Astrocyte of the spinal cord (primary cell): ENCODE measurements at regions not wholly inside any gene's neighbourhood (a gene's known extent, or its start where the extent isn't known, plus 50 kb on each side); places are given as distances from the start of the nearest gene placed in this dataset.
A peak's percentile ranks its signal among the peaks of the same experiment; 100 is the strongest.

Experiments used
- DNase-seq: peaks from one replicate; pipeline ENCODE4 v3.0.0; 2011; ENCODE audit warnings: low read depth, low spot score
- H3K4me3 ChIP-seq: 2 replicates; pipeline ENCODE4 v1.5.1; 2011; ENCODE audit warnings: low read depth, mild to moderate bottlenecking, low read length, moderate library complexity
- CTCF ChIP-seq: IDR thresholded peaks from 2 replicates; pipeline ENCODE4 v1.5.1; 2012; ENCODE audit warnings: low read depth, mild to moderate bottlenecking, low read length, inconsistent platforms
- in situ Hi-C: cut with HindIII; loops from 2 replicates; pipeline ENCODE4 v1.10.0; 2017; ENCODE audit warnings: low sequenced_read_pairs

GRCh38 chr4:20359692-20360091 lies 108.0 kb downstream of the SLIT2 start:
- in situ Hi-C loops = no loop called here

GRCh38 chr4:20362148-20362547 lies 110.4 kb downstream of the SLIT2 start:
- DNase-seq = no peak
- H3K4me3 ChIP-seq = no peak overlapping the region
- no peak for TF ChIP-seq CTCF
- in situ Hi-C loops = no loop called here

More at GRCh38 chr4:20359692-20360091, 108.0 kb downstream of the SLIT2 start:
- no peak overlapping the region for H3K4me3 ChIP-seq
- no peak for DNase-seq
- TF ChIP-seq CTCF = no peak

- no peak overlapping the region for H3K4me3 ChIP-seq
- DNase-seq = no peak
- in situ Hi-C loops = no loop called here
- no peak for TF ChIP-seq CTCF
These were observed 113.3 kb downstream of the SLIT2 start for GRCh38 chr4:20364969-20365368.

GRCh38 chr4:20367446-20367845 lies 115.7 kb downstream of the SLIT2 start:
- H3K4me3 ChIP-seq = no peak overlapping the region
- no peak for TF ChIP-seq CTCF
- no peak for DNase-seq
- in situ Hi-C loops = no loop called here

DNA sequence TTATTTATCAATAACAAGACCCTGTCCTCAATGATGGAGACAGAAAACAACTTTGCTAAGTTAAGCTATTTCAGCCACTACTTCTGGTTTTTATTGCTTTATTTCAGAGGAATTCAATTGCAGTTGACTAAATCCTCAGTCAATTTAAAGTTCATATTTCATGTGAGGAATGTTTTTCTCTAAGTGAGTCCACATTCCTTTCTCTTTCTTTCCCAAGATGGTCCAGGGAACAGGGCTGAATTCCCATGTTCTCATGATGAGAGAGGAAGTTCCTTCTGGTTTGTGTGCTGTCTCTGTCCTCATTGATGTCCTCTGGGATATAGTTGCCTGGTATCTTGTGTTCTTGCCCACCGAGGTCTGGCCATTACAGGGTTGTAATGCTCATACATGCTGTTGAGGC lies 117.2 kb downstream of the SLIT2 start:
- H3K4me3 ChIP-seq = no peak overlapping the region
- in situ Hi-C loops = no loop called here
- peak; percentile 18 for DNase-seq
- TF ChIP-seq CTCF = no peak

GRCh38 chr4:20370274-20370673 lies 118.6 kb downstream of the SLIT2 start:
- TF ChIP-seq CTCF = no peak
- in situ Hi-C loops = no loop called here
- no peak overlapping the region for H3K4me3 ChIP-seq
- DNase-seq = no peak

GRCh38 chr4:20376070-20376469 lies 124.4 kb downstream of the SLIT2 start:
- in situ Hi-C loops = no loop called here
- H3K4me3 ChIP-seq = no peak overlapping the region
- no peak for TF ChIP-seq CTCF
- DNase-seq = no peak
